GM23338 (cell line): ENCODE measurements at regions not wholly inside any gene's neighbourhood (a gene's known extent, or its start where the extent isn't known, plus 50 kb on each side); places are given as distances from the start of the nearest gene placed in this dataset.

Source experiments
- ATAC-seq: fragments of 200-7000 bp; cut with Tn5 transposase; 3 replicates; pipeline ENCODE4 v1.9.1; 2020
- DNase-seq: peaks from one replicate; pipeline ENCODE4 v3.0.0-alpha.2; 2015; ENCODE audit warnings: low spot score
- H2AFZ ChIP-seq: fragments of 200-600 bp; sonication (generic); 2 replicates; pipeline ENCODE4 v1.8.0; 2016; ENCODE audit warnings: antibody characterized with exemption, mild to moderate bottlenecking, moderate library complexity
- H3F3A ChIP-seq: fragments of 200-600 bp; sonication (generic); replicated peaks from 2 replicates; pipeline ENCODE4 v1.8.0; 2017; ENCODE audit warnings: antibody characterized with exemption, mixed run types, low read depth
- H3K27ac ChIP-seq: fragments of 200-600 bp; sonication (generic); 2 replicates; pipeline ENCODE4 v1.6.1; 2016; ENCODE audit warnings: low read depth
- H3K27me3 ChIP-seq: fragments of 200-600 bp; sonication (generic); 2 replicates; pipeline ENCODE4 v1.8.0; 2016; ENCODE audit warnings: mild to moderate bottlenecking, mixed run types, moderate library complexity; ENCODE audit not compliant: insufficient read depth
- H3K36me3 ChIP-seq: fragments of 200-600 bp; sonication (generic); 2 replicates; pipeline ENCODE4 v1.8.0; 2016; ENCODE audit warnings: mild to moderate bottlenecking; ENCODE audit not compliant: insufficient read depth
- H3K4me1 ChIP-seq: fragments of 200-600 bp; sonication (generic); 2 replicates; pipeline ENCODE4 v1.8.0; 2016; ENCODE audit warnings: mild to moderate bottlenecking, moderate library complexity; ENCODE audit not compliant: insufficient read depth
- H3K4me2 ChIP-seq: fragments of 200-600 bp; sonication (generic); 2 replicates; pipeline ENCODE4 v1.7.1; 2017; ENCODE audit warnings: mixed run types
- H3K4me3 ChIP-seq: fragments of 200-600 bp; sonication (generic); 2 replicates; pipeline ENCODE4 v1.6.1; 2016; ENCODE audit warnings: mixed run types
- H3K79me2 ChIP-seq: fragments of 200-600 bp; sonication (generic); replicated peaks from 2 replicates; pipeline ENCODE4 v1.8.0; 2017; ENCODE audit warnings: mild to moderate bottlenecking; ENCODE audit not compliant: insufficient read depth
- H3K9me2 ChIP-seq: fragments of 200-600 bp; sonication (generic); 2 replicates; pipeline ENCODE4 v1.8.0; 2017; ENCODE audit not compliant: insufficient read depth
- H4K20me1 ChIP-seq: fragments of 200-600 bp; sonication (generic); replicated peaks from 2 replicates; pipeline ENCODE4 v1.8.0; 2017; ENCODE audit warnings: mild to moderate bottlenecking; ENCODE audit not compliant: insufficient read depth
- H3K27ac Mint-ChIP-seq: 2 replicates; pipeline ENCODE4 v1.8.0; 2020; ENCODE audit warnings: inconsistent platforms, mild to moderate bottlenecking, moderate library complexity, mixed read lengths
- H3K27me3 Mint-ChIP-seq: 3 replicates; pipeline ENCODE4 v1.8.0; 2022; ENCODE audit warnings: low read depth, mild to moderate bottlenecking, moderate library complexity, mixed read lengths, inconsistent platforms; ENCODE audit not compliant: insufficient read depth, poor library complexity
- H3K36me3 Mint-ChIP-seq: 3 replicates; pipeline ENCODE4 v1.8.0; 2021; ENCODE audit warnings: low read depth, mild to moderate bottlenecking, inconsistent platforms, moderate library complexity, mixed read lengths
- H3K4me1 Mint-ChIP-seq: 3 replicates; pipeline ENCODE4 v1.8.0; 2020; ENCODE audit warnings: mild to moderate bottlenecking, inconsistent platforms, mixed read lengths
- H3K4me3 Mint-ChIP-seq: 3 replicates; pipeline ENCODE4 v1.8.0; 2021; ENCODE audit warnings: moderate library complexity, mild to moderate bottlenecking, inconsistent platforms, mixed read lengths
- H3K9me3 Mint-ChIP-seq: 3 replicates; pipeline ENCODE4 v1.8.0; 2020; ENCODE audit warnings: moderate library complexity, mild to moderate bottlenecking, inconsistent platforms, mixed read lengths
- CREB1 ChIP-seq: fragments of 250-450 bp; sonication (Bioruptor Pico); IDR thresholded peaks from 2 replicates; pipeline ENCODE4 v1.5.0; 2020; ENCODE audit warnings: low read depth, mild to moderate bottlenecking, moderate library complexity
- EZH2 ChIP-seq: fragments of 200-600 bp; sonication (generic); IDR thresholded peaks from one replicate; pipeline ENCODE4 v1.8.0; 2017; ENCODE audit warnings: antibody characterized with exemption, mild to moderate bottlenecking, low read depth; ENCODE audit not compliant: unreplicated experiment
- EZH2phosphoT487 ChIP-seq: fragments of 200-600 bp; sonication (generic); IDR thresholded peaks from one replicate; pipeline ENCODE4 v1.8.1; 2018; ENCODE audit warnings: antibody characterized with exemption; ENCODE audit not compliant: unreplicated experiment
- JUNB ChIP-seq: IDR thresholded peaks from one replicate; pipeline ENCODE4 v1.6.1; 2016; ENCODE audit warnings: antibody characterized with exemption; ENCODE audit not compliant: unreplicated experiment
- NANOG ChIP-seq: IDR thresholded peaks from 2 replicates; pipeline ENCODE4 v1.6.1; 2016; ENCODE audit warnings: antibody characterized with exemption, borderline replicate concordance
- POLR2AphosphoS5 ChIP-seq: IDR thresholded peaks from 2 replicates; pipeline ENCODE4 v1.6.1; 2016; ENCODE audit warnings: antibody characterized with exemption, low read depth
- STAT1 ChIP-seq: IDR thresholded peaks from one replicate; pipeline ENCODE4 v1.6.1; 2016; ENCODE audit warnings: antibody characterized with exemption; ENCODE audit not compliant: unreplicated experiment
- TF ChIP-seq, protein P1 (sequence below): fragments of 250-450 bp; sonication (Bioruptor Pico); IDR thresholded peaks from 2 replicates; pipeline ENCODE4 v1.5.0; 2020; ENCODE audit warnings: mild to moderate bottlenecking, moderate library complexity
- TF ChIP-seq, protein P2 (sequence below): IDR thresholded peaks from 2 replicates; pipeline ENCODE4 v1.6.1; 2016; ENCODE audit warnings: antibody characterized with exemption
- TF ChIP-seq, protein P3 (sequence below): IDR thresholded peaks from one replicate; pipeline ENCODE4 v1.6.1; 2018; ENCODE audit warnings: antibody characterized with exemption; ENCODE audit not compliant: unreplicated experiment

DNA sequence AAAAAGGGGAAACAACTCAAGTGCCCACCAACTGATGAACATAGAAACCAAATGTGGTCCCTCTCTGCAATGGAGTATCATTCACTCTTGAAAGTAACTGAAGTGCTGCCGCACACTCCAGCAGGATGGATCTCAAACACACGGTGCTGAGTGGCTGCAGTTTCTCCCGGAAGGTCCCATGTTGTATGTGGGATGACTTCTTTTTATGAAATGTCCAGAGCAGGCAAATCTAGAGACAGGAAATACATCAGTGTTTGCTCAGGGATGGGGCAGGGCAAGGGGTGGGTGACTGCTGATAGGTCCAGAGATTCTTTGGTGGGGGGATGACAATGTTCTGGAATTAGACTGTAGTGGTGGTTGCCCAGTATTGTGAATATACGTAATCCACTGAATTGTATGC is 89.9 kb upstream of the ADAMTS2 start:
- H3K27ac ChIP-seq, result no peak overlapping the region
- no peaks in the 10 kb centered on the region for H4K20me1 ChIP-seq
- no peak overlapping the region for H3K27ac Mint-ChIP-seq
- peaks cover 4% of the 10 kb centered on the region; the same call in 2 of the 3 replicates for H3K36me3 Mint-ChIP-seq
- no peak for ATAC-seq
- no peaks in the 10 kb centered on the region for H3F3A ChIP-seq
- no peaks in the 10 kb centered on the region for H3K27me3 ChIP-seq
- H3K4me3 Mint-ChIP-seq, result no peak overlapping the region
- TF ChIP-seq, protein P1, sequence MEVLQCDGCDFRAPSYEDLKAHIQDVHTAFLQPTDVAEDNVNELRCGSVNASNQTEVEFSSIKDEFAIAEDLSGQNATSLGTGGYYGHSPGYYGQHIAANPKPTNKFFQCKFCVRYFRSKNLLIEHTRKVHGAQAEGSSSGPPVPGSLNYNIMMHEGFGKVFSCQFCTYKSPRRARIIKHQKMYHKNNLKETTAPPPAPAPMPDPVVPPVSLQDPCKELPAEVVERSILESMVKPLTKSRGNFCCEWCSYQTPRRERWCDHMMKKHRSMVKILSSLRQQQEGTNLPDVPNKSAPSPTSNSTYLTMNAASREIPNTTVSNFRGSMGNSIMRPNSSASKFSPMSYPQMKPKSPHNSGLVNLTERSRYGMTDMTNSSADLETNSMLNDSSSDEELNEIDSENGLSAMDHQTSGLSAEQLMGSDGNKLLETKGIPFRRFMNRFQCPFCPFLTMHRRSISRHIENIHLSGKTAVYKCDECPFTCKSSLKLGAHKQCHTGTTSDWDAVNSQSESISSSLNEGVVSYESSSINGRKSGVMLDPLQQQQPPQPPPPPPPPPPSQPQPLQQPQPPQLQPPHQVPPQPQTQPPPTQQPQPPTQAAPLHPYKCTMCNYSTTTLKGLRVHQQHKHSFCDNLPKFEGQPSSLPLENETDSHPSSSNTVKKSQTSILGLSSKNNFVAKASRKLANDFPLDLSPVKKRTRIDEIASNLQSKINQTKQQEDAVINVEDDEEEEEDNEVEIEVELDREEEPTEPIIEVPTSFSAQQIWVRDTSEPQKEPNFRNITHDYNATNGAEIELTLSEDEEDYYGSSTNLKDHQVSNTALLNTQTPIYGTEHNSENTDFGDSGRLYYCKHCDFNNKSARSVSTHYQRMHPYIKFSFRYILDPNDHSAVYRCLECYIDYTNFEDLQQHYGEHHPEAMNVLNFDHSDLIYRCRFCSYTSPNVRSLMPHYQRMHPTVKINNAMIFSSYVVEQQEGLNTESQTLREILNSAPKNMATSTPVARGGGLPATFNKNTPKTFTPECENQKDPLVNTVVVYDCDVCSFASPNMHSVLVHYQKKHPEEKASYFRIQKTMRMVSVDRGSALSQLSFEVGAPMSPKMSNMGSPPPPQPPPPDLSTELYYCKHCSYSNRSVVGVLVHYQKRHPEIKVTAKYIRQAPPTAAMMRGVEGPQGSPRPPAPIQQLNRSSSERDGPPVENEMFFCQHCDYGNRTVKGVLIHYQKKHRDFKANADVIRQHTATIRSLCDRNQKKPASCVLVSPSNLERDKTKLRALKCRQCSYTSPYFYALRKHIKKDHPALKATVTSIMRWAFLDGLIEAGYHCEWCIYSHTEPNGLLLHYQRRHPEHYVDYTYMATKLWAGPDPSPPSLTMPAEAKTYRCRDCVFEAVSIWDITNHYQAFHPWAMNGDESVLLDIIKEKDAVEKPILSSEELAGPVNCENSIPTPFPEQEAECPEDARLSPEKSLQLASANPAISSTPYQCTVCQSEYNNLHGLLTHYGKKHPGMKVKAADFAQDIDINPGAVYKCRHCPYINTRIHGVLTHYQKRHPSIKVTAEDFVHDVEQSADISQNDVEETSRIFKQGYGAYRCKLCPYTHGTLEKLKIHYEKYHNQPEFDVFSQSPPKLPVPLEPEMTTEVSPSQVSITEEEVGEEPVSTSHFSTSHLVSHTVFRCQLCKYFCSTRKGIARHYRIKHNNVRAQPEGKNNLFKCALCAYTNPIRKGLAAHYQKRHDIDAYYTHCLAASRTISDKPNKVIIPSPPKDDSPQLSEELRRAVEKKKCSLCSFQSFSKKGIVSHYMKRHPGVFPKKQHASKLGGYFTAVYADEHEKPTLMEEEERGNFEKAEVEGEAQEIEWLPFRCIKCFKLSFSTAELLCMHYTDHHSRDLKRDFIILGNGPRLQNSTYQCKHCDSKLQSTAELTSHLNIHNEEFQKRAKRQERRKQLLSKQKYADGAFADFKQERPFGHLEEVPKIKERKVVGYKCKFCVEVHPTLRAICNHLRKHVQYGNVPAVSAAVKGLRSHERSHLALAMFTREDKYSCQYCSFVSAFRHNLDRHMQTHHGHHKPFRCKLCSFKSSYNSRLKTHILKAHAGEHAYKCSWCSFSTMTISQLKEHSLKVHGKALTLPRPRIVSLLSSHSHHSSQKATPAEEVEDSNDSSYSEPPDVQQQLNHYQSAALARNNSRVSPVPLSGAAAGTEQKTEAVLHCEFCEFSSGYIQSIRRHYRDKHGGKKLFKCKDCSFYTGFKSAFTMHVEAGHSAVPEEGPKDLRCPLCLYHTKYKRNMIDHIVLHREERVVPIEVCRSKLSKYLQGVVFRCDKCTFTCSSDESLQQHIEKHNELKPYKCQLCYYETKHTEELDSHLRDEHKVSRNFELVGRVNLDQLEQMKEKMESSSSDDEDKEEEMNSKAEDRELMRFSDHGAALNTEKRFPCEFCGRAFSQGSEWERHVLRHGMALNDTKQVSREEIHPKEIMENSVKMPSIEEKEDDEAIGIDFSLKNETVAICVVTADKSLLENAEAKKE, result no peak
- TF ChIP-seq EZH2phosphoT487, result no peak
- H3K36me3 ChIP-seq, result no peaks in the 10 kb centered on the region
- H3K79me2 ChIP-seq, result no peaks in the 10 kb centered on the region
- H3K27me3 Mint-ChIP-seq, result peaks cover 11% of the 10 kb centered on the region
- H3K9me3 Mint-ChIP-seq, result peaks cover 30% of the 10 kb centered on the region
- DNase-seq, result no peak
- no peak overlapping the region for H2AFZ ChIP-seq
- H3K9me2 ChIP-seq, result no peaks in the 10 kb centered on the region; the same call in 1 of the 2 replicates
- H3K4me1 ChIP-seq, result no peaks in the 10 kb centered on the region
- no peaks in the 10 kb centered on the region for H3K4me1 Mint-ChIP-seq
- no peak overlapping the region for H3K4me3 ChIP-seq
- no peak overlapping the region for H3K4me2 ChIP-seq

DNA sequence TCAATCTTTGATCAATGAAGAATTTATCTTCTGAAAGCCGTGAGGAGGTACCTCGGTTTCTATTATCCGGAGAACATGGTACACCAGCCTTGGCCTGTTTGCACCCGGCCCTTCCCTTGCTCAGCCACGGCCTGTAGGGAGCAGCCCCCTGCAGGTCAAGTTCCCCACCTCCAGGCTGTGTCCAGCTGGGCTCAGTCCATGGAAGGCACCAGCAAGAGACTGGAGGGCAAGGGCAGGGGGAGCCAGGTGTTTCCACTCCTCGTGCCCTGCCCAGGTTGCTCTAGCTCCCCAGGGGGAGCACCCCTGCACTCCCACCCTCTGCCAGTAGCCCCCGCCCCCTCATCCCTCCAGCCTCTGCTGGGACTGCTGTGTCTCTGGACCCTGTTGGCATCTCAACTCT is 87.3 kb upstream of the ADAMTS2 start:
- peaks cover 4% of the 10 kb centered on the region; the same call in 2 of the 3 replicates for H3K36me3 Mint-ChIP-seq
- DNase-seq (no peak), ATAC-seq (no peak)
- no peaks in the 10 kb centered on the region for H3F3A ChIP-seq
- H3K9me3 Mint-ChIP-seq, result peaks cover 30% of the 10 kb centered on the region
- no peak overlapping the region for H2AFZ ChIP-seq
- no peak overlapping the region for H3K4me3 Mint-ChIP-seq
- no peaks in the 10 kb centered on the region for H3K4me1 ChIP-seq
- H3K27ac Mint-ChIP-seq, result no peak overlapping the region
- H3K4me1 Mint-ChIP-seq, result no peaks in the 10 kb centered on the region
- H3K79me2 ChIP-seq, result no peaks in the 10 kb centered on the region
- H3K27ac ChIP-seq, result no peak overlapping the region
- no peaks in the 10 kb centered on the region for H3K27me3 ChIP-seq
- no peak overlapping the region for H3K4me2 ChIP-seq
- no peak overlapping the region for H3K4me3 ChIP-seq
- no peaks in the 10 kb centered on the region for H3K36me3 ChIP-seq
- no peaks in the 10 kb centered on the region for H4K20me1 ChIP-seq
- H3K27me3 Mint-ChIP-seq, result peaks cover 6% of the 10 kb centered on the region
- no peaks in the 10 kb centered on the region; the same call in 1 of the 2 replicates for H3K9me2 ChIP-seq
- TF ChIP-seq, protein P2, sequence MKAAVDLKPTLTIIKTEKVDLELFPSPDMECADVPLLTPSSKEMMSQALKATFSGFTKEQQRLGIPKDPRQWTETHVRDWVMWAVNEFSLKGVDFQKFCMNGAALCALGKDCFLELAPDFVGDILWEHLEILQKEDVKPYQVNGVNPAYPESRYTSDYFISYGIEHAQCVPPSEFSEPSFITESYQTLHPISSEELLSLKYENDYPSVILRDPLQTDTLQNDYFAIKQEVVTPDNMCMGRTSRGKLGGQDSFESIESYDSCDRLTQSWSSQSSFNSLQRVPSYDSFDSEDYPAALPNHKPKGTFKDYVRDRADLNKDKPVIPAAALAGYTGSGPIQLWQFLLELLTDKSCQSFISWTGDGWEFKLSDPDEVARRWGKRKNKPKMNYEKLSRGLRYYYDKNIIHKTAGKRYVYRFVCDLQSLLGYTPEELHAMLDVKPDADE, result no peak
- TF ChIP-seq EZH2 (no peak), EZH2phosphoT487 (no peak), CREB1 (CRISPR knock-in tag) (no peak), NANOG (no peak), JUNB (no peak), STAT1 (no peak), POLR2AphosphoS5 (no peak)
- TF ChIP-seq, protein P3, sequence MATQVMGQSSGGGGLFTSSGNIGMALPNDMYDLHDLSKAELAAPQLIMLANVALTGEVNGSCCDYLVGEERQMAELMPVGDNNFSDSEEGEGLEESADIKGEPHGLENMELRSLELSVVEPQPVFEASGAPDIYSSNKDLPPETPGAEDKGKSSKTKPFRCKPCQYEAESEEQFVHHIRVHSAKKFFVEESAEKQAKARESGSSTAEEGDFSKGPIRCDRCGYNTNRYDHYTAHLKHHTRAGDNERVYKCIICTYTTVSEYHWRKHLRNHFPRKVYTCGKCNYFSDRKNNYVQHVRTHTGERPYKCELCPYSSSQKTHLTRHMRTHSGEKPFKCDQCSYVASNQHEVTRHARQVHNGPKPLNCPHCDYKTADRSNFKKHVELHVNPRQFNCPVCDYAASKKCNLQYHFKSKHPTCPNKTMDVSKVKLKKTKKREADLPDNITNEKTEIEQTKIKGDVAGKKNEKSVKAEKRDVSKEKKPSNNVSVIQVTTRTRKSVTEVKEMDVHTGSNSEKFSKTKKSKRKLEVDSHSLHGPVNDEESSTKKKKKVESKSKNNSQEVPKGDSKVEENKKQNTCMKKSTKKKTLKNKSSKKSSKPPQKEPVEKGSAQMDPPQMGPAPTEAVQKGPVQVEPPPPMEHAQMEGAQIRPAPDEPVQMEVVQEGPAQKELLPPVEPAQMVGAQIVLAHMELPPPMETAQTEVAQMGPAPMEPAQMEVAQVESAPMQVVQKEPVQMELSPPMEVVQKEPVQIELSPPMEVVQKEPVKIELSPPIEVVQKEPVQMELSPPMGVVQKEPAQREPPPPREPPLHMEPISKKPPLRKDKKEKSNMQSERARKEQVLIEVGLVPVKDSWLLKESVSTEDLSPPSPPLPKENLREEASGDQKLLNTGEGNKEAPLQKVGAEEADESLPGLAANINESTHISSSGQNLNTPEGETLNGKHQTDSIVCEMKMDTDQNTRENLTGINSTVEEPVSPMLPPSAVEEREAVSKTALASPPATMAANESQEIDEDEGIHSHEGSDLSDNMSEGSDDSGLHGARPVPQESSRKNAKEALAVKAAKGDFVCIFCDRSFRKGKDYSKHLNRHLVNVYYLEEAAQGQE, result no peak
